Karpas-422 (cell line): ENCODE measurements at regions not wholly inside any gene's neighbourhood (a gene's known extent, or its start where the extent isn't known, plus 50 kb on each side); places are given as distances from the start of the nearest gene placed in this dataset.

Experiments
- DNase-seq: peaks from one replicate; pipeline ENCODE4 v3.0.0-alpha.2; 2015
- H2AFZ ChIP-seq: fragments of 200-600 bp; sonication (generic); 2 replicates; pipeline ENCODE4 v1.6.1; 2014; ENCODE audit warnings: antibody characterized with exemption, low read length, mixed read lengths
- H3K27ac ChIP-seq: fragments of 200-600 bp; sonication (generic); 2 replicates; pipeline ENCODE4 v1.5.1; 2014; ENCODE audit warnings: mild to moderate bottlenecking, low read length, moderate library complexity
- H3K27me3 ChIP-seq: fragments of 200-600 bp; sonication (generic); 2 replicates; pipeline ENCODE4 v1.6.1; 2014; ENCODE audit warnings: low read length, mixed read lengths
- H3K36me3 ChIP-seq: fragments of 200-600 bp; sonication (generic); 2 replicates; pipeline ENCODE4 v1.6.1; 2014; ENCODE audit warnings: low read length, mixed read lengths; ENCODE audit not compliant: insufficient read depth
- H3K4me1 ChIP-seq: fragments of 200-600 bp; sonication (generic); 2 replicates; pipeline ENCODE4 v1.6.1; 2014; ENCODE audit warnings: mild to moderate bottlenecking, low read length, mixed read lengths
- H3K4me2 ChIP-seq: fragments of 200-600 bp; sonication (generic); 2 replicates; pipeline ENCODE4 v1.6.1; 2014; ENCODE audit warnings: low read length, low read depth, mild to moderate bottlenecking; ENCODE audit not compliant: poor library complexity, severe bottlenecking
- H3K4me3 ChIP-seq: fragments of 200-600 bp; sonication (generic); 2 replicates; pipeline ENCODE4 v1.5.1; 2014; ENCODE audit warnings: mild to moderate bottlenecking, antibody characterized with exemption, low read length, mixed read lengths
- H3K79me2 ChIP-seq: fragments of 200-600 bp; sonication (generic); 2 replicates; pipeline ENCODE4 v1.6.1; 2014; ENCODE audit warnings: mild to moderate bottlenecking, low read length, mixed read lengths
- H3K9ac ChIP-seq: fragments of 200-600 bp; sonication (generic); 2 replicates; pipeline ENCODE4 v1.6.0; 2014; ENCODE audit warnings: low read length
- H3K9me2 ChIP-seq: fragments of 200-600 bp; sonication (generic), shearing (Covaris generic); replicated peaks from 2 replicates; pipeline ENCODE4 v1.6.0; 2014; ENCODE audit warnings: mild to moderate bottlenecking, low read length, moderate library complexity; ENCODE audit not compliant: insufficient read depth
- H3K9me3 ChIP-seq: fragments of 300-700, 200-600 bp; sonication (generic); 2 replicates; pipeline ENCODE4 v1.6.1; 2014; ENCODE audit warnings: low read length, mixed read lengths
- H4K20me1 ChIP-seq: fragments of 200-600 bp; sonication (generic); 2 replicates; pipeline ENCODE4 v1.6.1; 2014; ENCODE audit warnings: mild to moderate bottlenecking, antibody characterized with exemption, low read length, low read depth; ENCODE audit not compliant: insufficient read depth

DNA sequence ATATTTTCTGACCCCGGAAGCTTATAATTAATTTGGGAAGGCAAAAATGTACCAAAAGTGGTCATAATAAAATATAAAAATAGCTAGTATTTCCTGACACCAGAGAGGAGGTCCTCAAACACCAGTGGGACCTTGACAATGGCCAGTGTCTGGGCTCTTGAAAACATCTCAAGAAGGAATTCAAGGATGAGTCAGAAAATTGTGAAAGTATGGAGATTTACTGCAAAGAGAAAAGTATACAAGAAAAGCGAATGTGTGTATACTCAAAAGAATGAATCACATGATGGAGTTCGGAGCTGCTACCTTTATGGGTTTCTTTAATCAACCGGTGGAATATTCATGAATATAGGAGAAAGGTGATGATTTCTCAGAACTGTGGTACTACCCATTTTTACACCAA, 1709.0 kb upstream of the WWC1 start:
- no peak overlapping the region for H3K4me2 ChIP-seq
- no peaks in the 10 kb centered on the region for H3K4me1 ChIP-seq
- no peaks in the 10 kb centered on the region for H4K20me1 ChIP-seq
- H3K27ac ChIP-seq = no peak overlapping the region
- no peaks in the 10 kb centered on the region for H3K79me2 ChIP-seq
- H3K4me3 ChIP-seq = no peak overlapping the region
- H3K9me3 ChIP-seq = peaks cover 29% of the 10 kb centered on the region
- no peak overlapping the region for H2AFZ ChIP-seq
- no peak for DNase-seq
- no peaks in the 10 kb centered on the region for H3K9me2 ChIP-seq
- H3K36me3 ChIP-seq = no peaks in the 10 kb centered on the region
- H3K9ac ChIP-seq = no peak overlapping the region
- H3K27me3 ChIP-seq = no peaks in the 10 kb centered on the region

DNA sequence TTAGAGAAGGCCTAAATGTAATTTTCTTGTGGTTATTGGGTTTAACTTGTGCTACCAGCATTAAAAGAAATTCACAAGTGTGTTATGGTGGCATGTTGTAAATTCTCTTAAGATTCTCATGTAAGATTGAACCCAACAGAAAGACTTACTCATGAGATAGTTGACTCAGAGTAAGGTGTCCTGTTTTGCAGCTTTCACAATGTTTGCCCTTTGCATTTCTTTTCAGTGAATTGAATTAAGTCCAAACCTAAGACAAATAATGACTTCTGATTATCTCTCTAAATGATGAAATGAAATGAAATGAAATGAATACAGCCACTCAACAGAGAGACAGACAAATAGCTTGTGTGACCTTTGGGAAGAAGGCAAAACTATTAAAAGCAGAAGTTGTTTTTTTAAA, 1696.9 kb upstream of the WWC1 start:
- H3K9me3 ChIP-seq = peaks cover 15% of the 10 kb centered on the region
- no peak overlapping the region for H3K4me2 ChIP-seq
- H3K79me2 ChIP-seq = no peaks in the 10 kb centered on the region
- H3K36me3 ChIP-seq = no peaks in the 10 kb centered on the region
- no peak overlapping the region for H3K27ac ChIP-seq
- H3K4me1 ChIP-seq = no peaks in the 10 kb centered on the region
- no peaks in the 10 kb centered on the region for H3K27me3 ChIP-seq
- H4K20me1 ChIP-seq = no peaks in the 10 kb centered on the region
- H3K9me2 ChIP-seq = 0 out of 2 replicates have a peak, but pooled peaks cover 3% of the 10 kb centered on the region
- no peak overlapping the region for H2AFZ ChIP-seq
- H3K9ac ChIP-seq = no peak overlapping the region
- H3K4me3 ChIP-seq = no peak overlapping the region
- DNase-seq = no peak

DNA sequence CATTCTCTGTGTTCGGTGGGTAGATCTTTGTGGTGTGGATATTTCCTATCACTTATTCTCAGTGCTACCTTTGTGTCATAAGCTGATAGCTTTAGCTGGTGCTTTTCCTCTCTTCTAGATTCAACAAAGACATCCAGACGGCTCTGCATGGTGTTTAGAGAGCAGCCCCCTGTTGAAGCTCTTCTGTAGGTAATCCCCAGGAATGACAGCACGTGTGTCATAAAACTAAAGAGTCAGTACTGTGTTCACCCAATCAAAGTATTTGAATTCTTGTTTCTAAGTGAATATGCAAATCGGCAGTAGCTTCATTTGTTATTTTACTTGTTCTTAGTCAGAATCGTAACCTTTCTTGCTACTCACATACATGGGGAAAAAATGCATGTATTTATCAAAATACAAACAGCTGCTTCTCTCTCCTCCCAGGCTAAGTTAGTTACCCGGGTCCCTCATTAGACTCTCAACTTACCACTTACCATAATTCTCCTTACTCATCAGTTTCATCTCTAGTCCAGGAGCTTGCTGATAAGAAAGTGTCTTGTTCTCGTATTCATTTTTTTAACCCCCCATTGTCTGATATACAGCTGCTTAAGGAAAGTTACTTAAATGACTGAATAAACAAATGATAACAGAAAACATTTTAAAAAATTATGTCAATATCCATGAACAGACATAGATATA, 1696.0 kb upstream of the WWC1 start:
- H2AFZ ChIP-seq = no peak overlapping the region
- DNase-seq = no peak
- H3K27ac ChIP-seq = no peak overlapping the region
- no peak overlapping the region for H3K4me2 ChIP-seq
- H3K4me1 ChIP-seq = no peaks in the 10 kb centered on the region
- no peaks in the 10 kb centered on the region for H4K20me1 ChIP-seq
- no peaks in the 10 kb centered on the region for H3K27me3 ChIP-seq
- H3K79me2 ChIP-seq = no peaks in the 10 kb centered on the region
- no peak overlapping the region for H3K9ac ChIP-seq
- 0 out of 2 replicates have a peak, but pooled peaks cover 3% of the 10 kb centered on the region for H3K9me2 ChIP-seq
- H3K36me3 ChIP-seq = no peaks in the 10 kb centered on the region
- H3K4me3 ChIP-seq = no peak overlapping the region
- H3K9me3 ChIP-seq = peaks cover 19% of the 10 kb centered on the region

DNA sequence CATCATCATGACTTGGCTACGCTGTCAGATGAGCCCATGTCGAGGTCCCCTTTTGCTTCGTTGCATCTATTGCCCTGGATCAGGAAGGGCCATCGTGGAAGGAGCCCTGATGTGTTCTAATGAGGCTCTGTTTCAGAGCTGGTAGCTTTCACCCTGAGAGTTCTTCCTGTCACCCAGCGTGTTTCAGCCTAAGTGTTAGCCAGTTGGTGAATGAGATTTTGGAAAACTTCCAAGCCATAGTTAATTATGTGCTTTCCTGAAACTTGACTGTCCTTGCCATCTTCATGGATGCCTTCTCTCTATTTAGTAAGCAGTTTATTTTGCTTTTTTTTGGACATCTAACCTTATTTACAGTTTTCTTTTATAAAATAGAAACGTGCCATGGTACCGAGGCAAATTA, 1695.4 kb upstream of the WWC1 start:
- Histone ChIP-seq H2AFZ (no peak overlapping the region), H4K20me1 (no peaks in the 10 kb centered on the region), H3K36me3 (no peaks in the 10 kb centered on the region), H3K4me3 (no peak overlapping the region), H3K27me3 (no peaks in the 10 kb centered on the region), H3K9me2 (0 out of 2 replicates have a peak, but pooled peaks cover 3% of the 10 kb centered on the region), H3K9me3 (peaks cover 19% of the 10 kb centered on the region), H3K4me2 (no peak overlapping the region), H3K9ac (no peak overlapping the region), H3K79me2 (no peaks in the 10 kb centered on the region), H3K4me1 (no peaks in the 10 kb centered on the region), H3K27ac (no peak overlapping the region)
- DNase-seq = no peak

DNA sequence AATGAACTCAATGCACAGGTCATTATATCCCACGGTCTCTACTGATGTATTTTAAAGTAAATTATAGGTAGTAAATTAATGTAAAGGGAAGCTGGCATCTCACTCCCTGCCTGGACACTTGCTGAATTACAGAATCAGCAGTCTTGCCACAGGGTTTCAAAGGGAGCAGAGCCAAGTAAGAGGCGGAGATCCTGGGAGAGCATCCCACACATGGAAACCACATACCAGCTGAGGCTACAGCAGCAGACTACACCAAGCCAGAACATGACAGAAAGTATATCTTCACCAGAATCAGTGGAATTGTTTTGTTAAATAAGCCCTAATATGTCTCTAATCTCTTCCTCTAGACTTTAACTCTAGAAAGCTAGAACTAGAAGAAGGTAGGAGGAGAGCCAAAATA, 1689.2 kb upstream of the WWC1 start:
- no peaks in the 10 kb centered on the region for H4K20me1 ChIP-seq
- DNase-seq = no peak
- no peak overlapping the region for H3K27ac ChIP-seq
- no peaks in the 10 kb centered on the region for H3K79me2 ChIP-seq
- no peak overlapping the region for H2AFZ ChIP-seq
- no peaks in the 10 kb centered on the region for H3K4me1 ChIP-seq
- H3K27me3 ChIP-seq = no peaks in the 10 kb centered on the region
- H3K4me3 ChIP-seq = no peak overlapping the region
- no peak overlapping the region for H3K4me2 ChIP-seq
- peaks cover 40% of the 10 kb centered on the region for H3K9me3 ChIP-seq
- H3K36me3 ChIP-seq = no peaks in the 10 kb centered on the region
- H3K9me2 ChIP-seq = 0 out of 2 replicates have a peak, but pooled peaks cover under 1% of the 10 kb centered on the region
- no peak overlapping the region for H3K9ac ChIP-seq

DNA sequence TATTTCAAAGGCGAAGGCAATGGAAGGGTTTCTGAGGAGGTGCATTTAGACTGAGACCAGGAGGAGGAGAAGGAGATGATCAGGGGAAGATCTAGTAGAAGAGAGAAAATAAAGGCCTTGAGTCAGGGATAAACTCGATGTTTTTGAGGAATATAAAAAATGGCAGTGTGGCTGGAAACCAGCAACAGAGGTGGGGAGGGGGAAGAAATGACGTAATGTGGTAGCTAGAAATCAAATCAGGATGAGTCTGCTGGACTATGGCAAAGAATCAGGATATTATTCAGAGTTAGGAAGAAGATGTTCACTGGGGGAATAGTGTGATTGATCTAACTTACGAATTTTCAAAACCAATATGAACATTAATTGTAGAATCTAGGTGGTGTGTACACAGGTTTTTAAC, 1673.9 kb upstream of the WWC1 start:
- H4K20me1 ChIP-seq = no peaks in the 10 kb centered on the region
- no peak overlapping the region for H3K4me3 ChIP-seq
- DNase-seq = no peak
- no peaks in the 10 kb centered on the region for H3K36me3 ChIP-seq
- no peaks in the 10 kb centered on the region for H3K4me1 ChIP-seq
- no peak overlapping the region for H3K9ac ChIP-seq
- H2AFZ ChIP-seq = no peak overlapping the region
- H3K9me3 ChIP-seq = peaks cover 34% of the 10 kb centered on the region
- no peak overlapping the region for H3K27ac ChIP-seq
- H3K9me2 ChIP-seq = no peaks in the 10 kb centered on the region
- no peaks in the 10 kb centered on the region for H3K79me2 ChIP-seq
- no peaks in the 10 kb centered on the region for H3K27me3 ChIP-seq
- no peak overlapping the region for H3K4me2 ChIP-seq

DNA sequence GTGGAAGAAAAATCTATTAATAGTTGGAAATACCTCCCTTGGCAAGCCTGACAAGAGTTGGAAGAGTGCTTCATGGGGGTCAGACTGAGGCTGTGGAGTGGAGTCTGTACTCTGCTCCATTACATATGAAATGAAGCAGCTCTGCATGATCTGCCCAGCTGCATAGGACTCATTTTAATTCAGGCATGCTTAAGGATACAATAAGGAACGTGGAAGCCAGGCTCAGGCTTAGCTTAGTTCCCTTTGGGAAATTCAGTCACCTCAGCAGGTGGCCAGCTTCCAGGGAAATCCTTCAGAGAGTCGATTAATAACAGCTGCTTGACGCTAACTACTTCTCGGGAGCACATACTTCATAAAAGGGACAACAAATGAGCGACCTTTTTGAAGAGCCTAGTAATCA, 1672.9 kb upstream of the WWC1 start:
- Histone ChIP-seq H3K9ac (no peak overlapping the region), H2AFZ (no peak overlapping the region), H3K9me3 (peaks cover 40% of the 10 kb centered on the region), H3K36me3 (no peaks in the 10 kb centered on the region), H3K79me2 (no peaks in the 10 kb centered on the region), H3K27ac (no peak overlapping the region), H3K27me3 (no peaks in the 10 kb centered on the region), H4K20me1 (no peaks in the 10 kb centered on the region), H3K4me1 (no peaks in the 10 kb centered on the region), H3K4me3 (no peak overlapping the region), H3K4me2 (no peak overlapping the region), H3K9me2 (no peaks in the 10 kb centered on the region)
- DNase-seq = no peak

DNA sequence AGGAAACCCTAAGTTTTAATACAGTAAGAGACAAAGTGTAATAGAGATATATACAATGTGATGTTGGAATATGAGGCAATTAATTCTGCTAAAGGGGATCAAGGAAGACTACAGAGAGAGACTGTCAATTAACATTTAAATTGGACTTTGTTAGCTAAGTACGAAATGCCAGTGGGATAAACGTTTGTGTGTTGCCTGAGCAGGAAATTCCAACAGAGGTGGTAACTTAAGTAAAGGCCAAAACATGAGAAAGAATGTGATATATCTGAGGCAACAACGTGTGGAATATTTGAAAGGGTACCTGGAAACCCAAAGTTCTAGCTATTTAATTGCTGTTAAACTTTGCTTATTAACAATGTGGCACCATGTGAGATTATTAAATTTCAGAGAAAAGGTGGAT, 1666.9 kb upstream of the WWC1 start:
- H3K9me3 ChIP-seq = peaks cover 30% of the 10 kb centered on the region
- H3K4me1 ChIP-seq = no peaks in the 10 kb centered on the region

More for the DNA sequence above, 1666.9 kb upstream of the WWC1 start:
- Histone ChIP-seq H2AFZ (no peak overlapping the region), H3K36me3 (no peaks in the 10 kb centered on the region), H3K9ac (no peak overlapping the region), H3K4me3 (no peak overlapping the region), H3K9me2 (no peaks in the 10 kb centered on the region), H3K4me2 (no peak overlapping the region), H4K20me1 (no peaks in the 10 kb centered on the region), H3K27me3 (no peaks in the 10 kb centered on the region), H3K79me2 (no peaks in the 10 kb centered on the region), H3K27ac (no peak overlapping the region)
- DNase-seq = no peak
